Activated T-cell treated with anti-CD3 and anti-CD28 coated beads, Interleukin-2, amount 50 U/mL, for 72 hours (primary cell): ENCODE measurements at regions not wholly inside any gene's neighbourhood (a gene's known extent, or its start where the extent isn't known, plus 50 kb on each side); places are given as distances from the start of the nearest gene placed in this dataset.
A peak's percentile ranks its signal among the peaks of the same experiment; 100 is the strongest.

Experiments
- ATAC-seq, 2 donors: fragments of 150-1000 bp; cut with Tn5 transposase; replicated peaks in 1 of 2; 2 replicates each; pipeline ENCODE4 v1.10.0; 2021; ENCODE audit warnings: moderate library complexity in 2 of 2, mild to moderate bottlenecking in 1 of 2
- DNase-seq, 2 donors: peaks; one replicate each; pipeline ENCODE4 v3.0.0; 2021 to 2022; ENCODE audit warnings: mixed read lengths in 1 of 2
- H3K27ac Mint-ChIP-seq: one replicate; pipeline ENCODE4 v1.8.0; 2022; ENCODE audit warnings: mild to moderate bottlenecking, moderate library complexity, mixed read lengths
- H3K27me3 Mint-ChIP-seq: one replicate; pipeline ENCODE4 v1.8.0; 2022; ENCODE audit warnings: low read depth, mixed read lengths
- H3K36me3 Mint-ChIP-seq, 2 donors: one replicate each; pipeline ENCODE4 v1.8.0; 2022; ENCODE audit warnings: mixed read lengths in 2 of 2, mild to moderate bottlenecking in 1 of 2; ENCODE audit not compliant: insufficient read depth in 2 of 2
- H3K4me1 Mint-ChIP-seq: one replicate; pipeline ENCODE4 v1.8.0; 2022; ENCODE audit warnings: low read depth, mixed read lengths
- H3K4me3 Mint-ChIP-seq, 2 donors: one replicate each; pipeline ENCODE4 v1.8.0; 2022; ENCODE audit warnings: mild to moderate bottlenecking in 2 of 2, mixed read lengths in 2 of 2, moderate library complexity in 2 of 2
- H3K9me3 Mint-ChIP-seq, 2 donors: one replicate each; pipeline ENCODE4 v1.8.0; 2022; ENCODE audit warnings: mixed read lengths in 2 of 2

GRCh38 chr16:56140645-56141044, 50.6 kb upstream of the GNAO1 start:
- Mint-ChIP-seq H3K36me3 (no peaks in the 10 kb centered on the region), H3K4me3 (no peak overlapping the region), H3K9me3 (no peaks in the 10 kb centered on the region), H3K27ac (no peak overlapping the region), H3K4me1 (no peaks in the 10 kb centered on the region), H3K27me3 (peaks cover 40% of the 10 kb centered on the region)
- ATAC-seq (no peak), DNase-seq (no peak)

DNA sequence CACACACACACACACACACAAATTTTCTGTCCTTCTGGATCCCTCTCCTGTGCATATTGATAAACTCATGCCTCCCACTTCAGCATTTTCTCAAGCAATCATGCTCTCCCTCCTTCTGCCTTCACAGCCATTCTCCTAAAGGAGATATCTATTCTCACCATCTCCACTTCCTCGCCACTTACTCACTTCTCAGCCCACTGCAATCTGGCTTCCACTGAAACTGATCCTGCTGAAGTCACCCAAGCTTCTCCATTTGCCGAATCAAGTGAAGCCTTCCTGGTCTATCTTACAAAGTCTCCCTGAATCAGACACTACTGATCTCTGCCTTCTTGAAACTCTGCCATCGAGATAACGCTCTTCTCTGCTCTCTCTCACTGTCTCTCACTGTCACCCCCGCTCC, 54.0 kb upstream of the GNAO1 start:
- no peak overlapping the region for H3K27ac Mint-ChIP-seq
- H3K4me3 Mint-ChIP-seq: no peak overlapping the region
- no peaks in the 10 kb centered on the region for H3K4me1 Mint-ChIP-seq
- peaks cover 32% of the 10 kb centered on the region for H3K27me3 Mint-ChIP-seq
- ATAC-seq (no peak), DNase-seq (no peak)
- H3K36me3 Mint-ChIP-seq: no peaks in the 10 kb centered on the region
- no peaks in the 10 kb centered on the region for H3K9me3 Mint-ChIP-seq

- Mint-ChIP-seq H3K36me3 (no peaks in the 10 kb centered on the region), H3K27ac (no peak overlapping the region), H3K4me1 (no peaks in the 10 kb centered on the region), H3K27me3 (peaks cover 34% of the 10 kb centered on the region), H3K4me3 (no peak overlapping the region), H3K9me3 (no peaks in the 10 kb centered on the region)
- ATAC-seq (no peak), DNase-seq (no peak)
Observed at GRCh38 chr16:56136256-56136655, 55.0 kb upstream of the GNAO1 start.

DNA sequence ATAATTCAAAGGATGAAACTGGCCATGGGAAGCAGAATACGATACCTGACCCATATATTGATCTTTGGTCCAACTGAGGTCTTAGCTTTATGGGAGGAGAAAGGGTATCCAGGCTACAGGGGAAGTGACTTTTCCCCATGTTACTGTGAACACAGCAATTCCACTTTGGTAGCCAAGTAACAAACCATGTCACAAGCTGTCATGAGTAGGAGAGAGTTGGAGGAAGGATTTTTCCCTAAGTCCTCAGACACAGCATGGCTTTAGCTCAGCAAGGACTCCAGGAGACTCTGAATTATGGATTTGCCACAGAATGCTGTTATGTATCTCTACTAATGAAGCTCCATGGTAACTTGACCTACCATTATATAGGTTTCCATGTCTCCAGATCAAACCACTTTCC, 56.5 kb upstream of the GNAO1 start:
- no peak overlapping the region for H3K27ac Mint-ChIP-seq
- peaks cover 42% of the 10 kb centered on the region for H3K27me3 Mint-ChIP-seq
- no peak overlapping the region for H3K4me3 Mint-ChIP-seq
- no peak for DNase-seq
- no peaks in the 10 kb centered on the region for H3K9me3 Mint-ChIP-seq
- no peaks in the 10 kb centered on the region for H3K36me3 Mint-ChIP-seq
- no peak for ATAC-seq
- H3K4me1 Mint-ChIP-seq: no peaks in the 10 kb centered on the region

DNA sequence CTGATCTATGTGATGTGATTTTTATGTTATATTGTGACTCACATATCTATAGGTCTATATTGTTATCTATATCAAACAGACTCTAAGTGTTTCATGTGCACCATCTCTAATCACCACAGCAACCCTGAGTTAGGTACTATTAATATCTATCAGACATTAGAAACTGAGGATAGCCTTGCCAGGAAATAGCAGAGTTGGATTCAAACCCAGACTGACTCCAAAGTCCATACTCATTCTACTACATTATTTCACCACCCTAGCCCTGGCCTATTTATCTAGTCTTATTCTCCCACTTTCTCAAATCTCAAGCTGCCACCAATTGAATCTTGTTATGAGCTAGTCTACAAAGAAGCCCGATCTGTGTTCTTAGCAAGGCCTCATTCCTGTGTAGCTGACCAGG, 65.4 kb upstream of the GNAO1 start:
- Mint-ChIP-seq H3K4me3 (no peak overlapping the region), H3K27ac (no peak overlapping the region), H3K27me3 (peaks cover 54% of the 10 kb centered on the region), H3K4me1 (no peaks in the 10 kb centered on the region), H3K36me3 (no peaks in the 10 kb centered on the region), H3K9me3 (no peaks in the 10 kb centered on the region)
- ATAC-seq: no peak
- DNase-seq: no peak

GRCh38 chr16:56122251-56122650, 69.0 kb upstream of the GNAO1 start:
- Mint-ChIP-seq H3K9me3 (no peaks in the 10 kb centered on the region), H3K4me1 (peaks cover 11% of the 10 kb centered on the region), H3K27ac (no peak overlapping the region), H3K4me3 (no peak overlapping the region), H3K27me3 (peaks cover 47% of the 10 kb centered on the region), H3K36me3 (no peaks in the 10 kb centered on the region)
- ATAC-seq: no peak
- DNase-seq: no peak

- no peak overlapping the region for H3K4me3 Mint-ChIP-seq
- DNase-seq (no peak), ATAC-seq (no peak)
- peaks cover 11% of the 10 kb centered on the region for H3K4me1 Mint-ChIP-seq
- no peak overlapping the region for H3K27ac Mint-ChIP-seq
- peaks cover 49% of the 10 kb centered on the region for H3K27me3 Mint-ChIP-seq
- H3K9me3 Mint-ChIP-seq: no peaks in the 10 kb centered on the region
- no peaks in the 10 kb centered on the region for H3K36me3 Mint-ChIP-seq
Observed at GRCh38 chr16:56121156-56121500, 70.2 kb upstream of the GNAO1 start.

DNA sequence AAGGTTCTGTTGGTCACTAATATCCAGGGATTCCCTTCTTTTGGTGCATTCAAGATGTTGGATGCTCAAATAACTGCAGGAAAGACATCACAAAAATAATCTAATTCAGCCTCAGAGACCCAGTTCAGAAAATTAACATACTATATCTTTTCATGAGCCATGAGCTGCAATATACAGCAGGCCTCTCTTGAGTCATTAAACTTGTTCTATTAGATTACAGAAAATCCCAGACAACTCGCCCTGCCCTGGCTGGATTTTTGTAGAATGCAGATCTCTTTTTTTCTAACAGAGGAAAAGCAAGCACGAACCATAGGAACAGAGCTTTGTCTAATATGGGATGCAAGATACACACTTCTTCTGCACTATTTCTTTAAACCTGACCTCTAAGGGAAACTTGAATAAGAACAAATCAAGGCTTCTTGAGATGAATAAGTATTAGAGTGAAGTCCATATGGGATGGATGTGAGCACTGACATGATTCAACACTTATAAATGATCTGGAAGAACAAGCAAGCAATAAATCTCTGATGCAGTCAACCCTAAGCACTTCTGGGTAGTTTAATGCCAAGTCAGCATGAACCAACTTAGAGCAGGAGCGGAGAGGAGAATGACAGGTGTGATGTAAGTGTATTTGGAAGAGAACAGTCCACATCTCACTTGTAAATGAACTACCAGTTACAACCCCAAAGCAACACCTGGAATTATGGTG, 70.7 kb upstream of the GNAO1 start:
- Mint-ChIP-seq H3K27ac (no peak overlapping the region), H3K4me3 (no peak overlapping the region), H3K27me3 (peaks cover 51% of the 10 kb centered on the region), H3K4me1 (peaks cover 11% of the 10 kb centered on the region), H3K9me3 (no peaks in the 10 kb centered on the region), H3K36me3 (no peaks in the 10 kb centered on the region)
- no peak for ATAC-seq
- no peak for DNase-seq

GRCh38 chr16:56119133-56119532, 72.2 kb upstream of the GNAO1 start:
- H3K27me3 Mint-ChIP-seq: peaks cover 42% of the 10 kb centered on the region
- no peaks in the 10 kb centered on the region for H3K36me3 Mint-ChIP-seq
- no peak overlapping the region for H3K4me3 Mint-ChIP-seq
- no peaks in the 10 kb centered on the region for H3K9me3 Mint-ChIP-seq
- H3K27ac Mint-ChIP-seq: no peak overlapping the region
- peaks cover 11% of the 10 kb centered on the region for H3K4me1 Mint-ChIP-seq
- ATAC-seq (peak; percentile 70 to 73), DNase-seq (no peak)

DNA sequence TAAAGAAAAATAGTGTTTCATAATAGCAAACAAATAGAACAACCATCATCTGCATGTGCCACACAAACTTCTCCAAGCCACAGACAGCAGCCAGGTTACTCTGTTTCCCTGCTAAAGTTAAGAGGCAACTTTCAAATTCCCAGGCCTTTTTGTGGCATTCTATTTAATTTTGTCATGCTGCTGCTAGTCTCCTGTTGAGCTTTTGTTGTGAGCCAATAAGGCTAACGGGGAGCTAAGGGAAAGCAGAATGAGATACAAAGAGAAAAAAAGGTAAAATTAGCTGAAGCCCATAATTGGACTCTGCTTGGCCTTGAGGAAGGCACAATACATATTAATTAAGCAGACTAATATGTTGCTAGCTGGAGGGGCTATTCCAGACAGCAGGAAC, 74.7 kb upstream of the GNAO1 start:
- DNase-seq: no peak
- Mint-ChIP-seq H3K36me3 (no peaks in the 10 kb centered on the region), H3K4me3 (no peak overlapping the region), H3K4me1 (peaks cover 11% of the 10 kb centered on the region), H3K27me3 (peaks cover 39% of the 10 kb centered on the region), H3K27ac (no peak overlapping the region), H3K9me3 (no peaks in the 10 kb centered on the region)
- ATAC-seq: no peak

- H3K36me3 Mint-ChIP-seq: no peaks in the 10 kb centered on the region
- no peak for DNase-seq
- no peak overlapping the region for H3K4me3 Mint-ChIP-seq
- no peak for ATAC-seq
- H3K27me3 Mint-ChIP-seq: peaks cover 35% of the 10 kb centered on the region
- no peaks in the 10 kb centered on the region for H3K9me3 Mint-ChIP-seq
- no peak overlapping the region for H3K27ac Mint-ChIP-seq
- peaks cover 11% of the 10 kb centered on the region for H3K4me1 Mint-ChIP-seq
Observed at GRCh38 chr16:56115817-56116576, 75.3 kb upstream of the GNAO1 start.

GRCh38 chr16:56113223-56113622, 78.1 kb upstream of the GNAO1 start:
- no peak overlapping the region for H3K4me3 Mint-ChIP-seq
- ATAC-seq (no peak), DNase-seq (no peak)
- no peaks in the 10 kb centered on the region for H3K36me3 Mint-ChIP-seq
- H3K27me3 Mint-ChIP-seq: peaks cover 21% of the 10 kb centered on the region
- no peak overlapping the region for H3K27ac Mint-ChIP-seq
- H3K4me1 Mint-ChIP-seq: no peaks in the 10 kb centered on the region
- H3K9me3 Mint-ChIP-seq: no peaks in the 10 kb centered on the region

DNA sequence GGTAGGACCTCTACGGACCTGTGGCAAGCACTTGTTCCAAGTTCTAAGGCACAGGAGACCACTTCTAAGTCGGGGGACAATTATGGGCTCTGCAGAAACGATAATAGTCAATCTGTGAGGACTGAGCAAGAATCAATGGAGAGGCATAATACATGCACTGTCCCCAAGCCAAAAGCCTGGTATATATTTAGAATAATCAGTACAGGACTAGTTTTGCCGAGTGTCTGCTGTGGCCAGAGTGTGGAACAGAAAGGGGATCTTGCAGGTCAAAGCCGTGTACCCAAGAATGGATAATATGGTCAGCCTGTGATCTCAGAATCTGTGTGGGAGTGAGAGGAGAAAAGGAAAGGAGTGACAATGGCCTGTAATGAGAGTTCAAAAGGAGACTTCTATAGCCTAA, 80.2 kb upstream of the GNAO1 start:
- no peaks in the 10 kb centered on the region for H3K36me3 Mint-ChIP-seq
- no peaks in the 10 kb centered on the region for H3K4me1 Mint-ChIP-seq
- ATAC-seq (no peak), DNase-seq (no peak)
- no peak overlapping the region for H3K27ac Mint-ChIP-seq
- H3K9me3 Mint-ChIP-seq: no peaks in the 10 kb centered on the region
- no peak overlapping the region for H3K4me3 Mint-ChIP-seq
- H3K27me3 Mint-ChIP-seq: peaks cover 14% of the 10 kb centered on the region

- H3K27ac Mint-ChIP-seq: no peak overlapping the region
- H3K36me3 Mint-ChIP-seq: no peaks in the 10 kb centered on the region
- ATAC-seq: no peak
Observed at GRCh38 chr16:56109994-56110393, 81.3 kb upstream of the GNAO1 start.

More at GRCh38 chr16:56109994-56110393, 81.3 kb upstream of the GNAO1 start:
- Mint-ChIP-seq H3K27me3 (peaks cover 17% of the 10 kb centered on the region), H3K4me3 (no peak overlapping the region), H3K4me1 (no peaks in the 10 kb centered on the region), H3K9me3 (no peaks in the 10 kb centered on the region)
- no peak for DNase-seq
